GM12801 (cell line): ENCODE measurements at regions not wholly inside any gene's neighbourhood (a gene's known extent, or its start where the extent isn't known, plus 50 kb on each side); places are given as distances from the start of the nearest gene placed in this dataset.

Experiments used
- TF ChIP-seq, protein P1 (sequence below): IDR thresholded peaks from one replicate; pipeline ENCODE4 v1.5.1; 2011; ENCODE audit warnings: control low read depth; ENCODE audit not compliant: insufficient read length; ENCODE audit errors: extremely low read depth

DNA sequence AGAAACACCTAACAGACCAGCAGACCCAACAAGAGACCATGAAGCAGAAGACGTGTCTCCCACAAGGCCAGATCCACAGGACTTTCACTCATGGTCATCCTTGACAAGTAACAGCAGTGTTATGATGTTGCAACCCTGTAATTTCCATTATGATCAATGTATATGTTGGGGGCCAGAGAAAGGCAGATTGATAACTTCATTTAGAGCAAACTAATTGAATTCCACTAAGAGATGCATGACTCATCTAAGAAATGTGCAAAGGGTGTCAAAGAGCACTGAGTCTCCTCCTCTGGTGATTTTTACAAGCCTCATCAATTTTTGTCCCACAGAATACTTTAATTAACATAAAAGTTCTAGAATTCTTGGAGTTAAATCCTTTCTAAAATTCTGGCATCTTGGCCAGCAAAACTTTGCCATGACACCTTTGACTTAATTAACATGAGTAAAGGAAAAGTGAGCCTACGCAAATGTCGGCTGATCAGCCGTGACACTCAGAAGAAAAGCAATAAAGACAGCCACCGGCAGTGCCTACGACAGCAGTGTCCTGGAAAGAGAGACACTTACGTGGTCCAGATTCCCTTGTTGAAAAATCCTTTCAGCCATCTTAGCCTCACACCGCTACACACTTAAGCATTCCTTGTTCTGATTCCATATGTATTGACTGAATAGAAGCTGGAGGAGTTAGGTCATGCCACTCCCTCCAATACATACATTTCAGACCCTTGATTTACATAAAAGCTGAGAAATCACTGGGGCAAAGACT is 370.2 kb upstream of the CCDC196 start:
- TF ChIP-seq, protein P1, sequence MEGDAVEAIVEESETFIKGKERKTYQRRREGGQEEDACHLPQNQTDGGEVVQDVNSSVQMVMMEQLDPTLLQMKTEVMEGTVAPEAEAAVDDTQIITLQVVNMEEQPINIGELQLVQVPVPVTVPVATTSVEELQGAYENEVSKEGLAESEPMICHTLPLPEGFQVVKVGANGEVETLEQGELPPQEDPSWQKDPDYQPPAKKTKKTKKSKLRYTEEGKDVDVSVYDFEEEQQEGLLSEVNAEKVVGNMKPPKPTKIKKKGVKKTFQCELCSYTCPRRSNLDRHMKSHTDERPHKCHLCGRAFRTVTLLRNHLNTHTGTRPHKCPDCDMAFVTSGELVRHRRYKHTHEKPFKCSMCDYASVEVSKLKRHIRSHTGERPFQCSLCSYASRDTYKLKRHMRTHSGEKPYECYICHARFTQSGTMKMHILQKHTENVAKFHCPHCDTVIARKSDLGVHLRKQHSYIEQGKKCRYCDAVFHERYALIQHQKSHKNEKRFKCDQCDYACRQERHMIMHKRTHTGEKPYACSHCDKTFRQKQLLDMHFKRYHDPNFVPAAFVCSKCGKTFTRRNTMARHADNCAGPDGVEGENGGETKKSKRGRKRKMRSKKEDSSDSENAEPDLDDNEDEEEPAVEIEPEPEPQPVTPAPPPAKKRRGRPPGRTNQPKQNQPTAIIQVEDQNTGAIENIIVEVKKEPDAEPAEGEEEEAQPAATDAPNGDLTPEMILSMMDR = no peak

DNA sequence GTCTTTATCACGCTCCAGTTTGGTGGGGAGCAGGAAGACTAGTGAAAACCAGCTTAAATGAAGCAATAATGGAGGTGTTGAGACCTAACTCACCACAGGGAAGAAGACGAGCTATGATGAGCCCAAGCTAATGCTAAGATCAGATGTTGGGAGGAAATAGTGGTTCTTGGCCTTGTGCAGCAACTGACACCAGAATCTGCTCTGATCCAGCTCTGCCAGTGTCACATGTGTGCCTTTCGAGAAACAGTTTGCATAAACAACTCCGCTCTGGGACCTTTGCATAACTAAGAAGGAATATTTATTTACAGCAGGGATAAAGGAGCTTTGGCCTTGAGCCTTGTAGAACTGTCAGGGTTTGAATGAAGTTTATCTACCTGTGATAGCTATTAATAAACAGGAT is 369.4 kb upstream of the CCDC196 start:
- TF ChIP-seq, protein P1 = no peak

DNA sequence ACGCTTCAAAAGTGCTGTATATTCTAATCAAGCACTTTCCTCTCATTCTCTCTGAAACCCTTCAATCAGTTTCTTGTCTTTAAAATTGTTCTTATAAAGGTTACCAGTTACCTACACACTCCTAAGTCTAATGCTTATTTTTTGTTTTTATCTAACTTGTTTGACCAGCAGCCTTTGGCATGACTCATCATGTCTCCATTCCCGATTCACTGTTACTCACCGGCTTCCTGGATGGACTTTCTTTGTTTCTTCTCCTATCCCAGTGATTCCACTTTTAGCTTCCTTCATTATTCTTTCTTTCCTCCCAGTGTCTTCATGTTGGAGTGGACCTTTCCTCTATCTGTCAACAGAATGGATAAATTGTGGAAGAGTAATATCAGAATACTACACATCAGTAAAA is 368.6 kb upstream of the CCDC196 start:
- TF ChIP-seq, protein P1 = no peak

DNA sequence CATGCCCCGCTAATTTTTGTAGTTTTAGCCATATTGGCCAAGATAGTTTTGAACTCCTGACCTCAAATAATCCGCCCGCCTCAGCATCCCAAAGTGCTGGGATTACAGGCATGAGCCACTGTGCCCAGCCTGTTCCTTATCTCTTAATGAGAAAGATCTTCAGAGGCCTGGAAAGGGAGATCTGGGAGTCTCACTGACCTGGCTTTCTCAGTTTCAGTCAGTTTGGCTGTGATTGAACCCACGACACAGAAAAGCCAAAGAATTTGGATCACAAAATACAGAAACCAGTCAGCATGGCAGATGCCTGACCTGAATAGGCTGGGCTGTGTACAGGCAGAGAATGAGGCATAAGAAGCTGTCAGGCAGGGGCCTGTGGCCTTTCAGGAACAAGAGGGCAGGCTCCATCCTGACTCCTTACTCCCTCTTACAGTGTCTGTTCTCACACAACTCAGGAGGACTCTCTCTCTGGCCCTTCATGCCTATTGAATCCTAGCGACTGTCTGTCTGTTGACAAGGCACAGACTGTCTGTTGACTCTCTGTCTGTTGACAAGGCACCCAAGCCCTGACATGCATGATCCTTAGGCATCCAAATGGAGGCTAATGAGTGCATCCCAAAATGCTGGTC is 366.5 kb upstream of the CCDC196 start:
- TF ChIP-seq, protein P1 = no peak

DNA sequence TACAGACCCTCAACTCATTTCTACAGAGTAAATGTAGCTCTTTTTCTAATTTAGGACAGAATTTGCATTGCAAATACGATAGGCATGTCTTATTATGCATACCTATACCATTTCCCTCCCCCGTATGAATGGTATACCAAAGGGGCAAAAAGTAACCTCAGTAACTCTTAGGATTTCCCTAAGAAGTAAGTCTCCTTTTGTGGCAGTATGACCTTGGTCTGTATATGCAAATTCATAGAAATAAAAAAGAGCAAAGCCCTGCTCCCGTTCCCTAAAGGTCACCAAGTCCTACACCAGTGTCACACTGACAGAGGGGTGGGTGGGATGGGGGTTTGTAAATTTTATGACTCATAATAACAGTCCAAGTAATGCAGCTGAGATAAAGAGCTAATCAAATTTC is 365.8 kb upstream of the CCDC196 start:
- TF ChIP-seq, protein P1 = no peak

DNA sequence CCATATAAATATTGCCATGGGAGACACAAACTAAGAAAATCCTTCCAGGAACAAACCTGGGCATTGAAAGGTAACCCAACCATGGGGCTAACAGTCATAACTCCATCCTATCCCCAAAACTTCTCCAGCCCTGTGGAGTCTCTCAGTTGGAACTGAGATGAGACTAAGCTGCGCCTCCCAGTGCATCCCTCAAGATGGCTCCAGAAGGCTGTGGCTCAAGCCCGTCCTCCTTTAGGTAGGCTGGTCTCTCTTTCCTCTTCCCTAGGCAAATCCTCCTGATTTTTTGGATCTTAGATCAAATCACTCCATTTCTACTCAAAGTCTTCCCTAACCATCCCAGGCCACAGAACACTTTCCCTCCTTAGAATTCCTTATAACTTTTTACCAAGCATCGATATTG is 364.3 kb upstream of the CCDC196 start:
- TF ChIP-seq, protein P1 = no peak

DNA sequence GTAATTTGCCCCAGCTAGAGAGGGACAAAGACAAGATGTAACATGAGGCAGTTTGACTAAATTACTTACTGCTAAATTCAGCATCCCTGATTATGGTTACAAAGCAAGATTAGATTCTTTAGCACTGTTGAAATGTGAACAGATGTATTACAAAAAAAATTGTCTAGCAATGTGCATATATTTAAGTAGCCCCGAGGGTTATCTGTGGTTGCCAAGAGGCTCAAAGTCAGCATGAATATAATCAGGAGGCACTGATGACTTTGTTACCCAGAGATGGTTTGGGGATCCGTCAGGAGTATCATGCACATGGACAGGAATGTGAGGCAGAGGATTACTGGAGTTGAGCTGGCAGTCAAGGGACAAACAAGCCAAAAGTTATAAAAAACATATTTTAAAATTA is 356.9 kb upstream of the CCDC196 start:
- TF ChIP-seq, protein P1 = no peak
